Left lung (tissue), 4 donors: ENCODE measurements at regions not wholly inside any gene's neighbourhood (a gene's known extent, or its start where the extent isn't known, plus 50 kb on each side); places are given as distances from the start of the nearest gene placed in this dataset.

Source experiments
- ATAC-seq: fragments of 200-7000 bp; cut with Tn5 transposase; one replicate; pipeline ENCODE4 v1.9.1; 2020; ENCODE audit warnings: moderate library complexity
- DNase-seq, 4 donors: peaks; one replicate each; pipeline ENCODE4 v3.0.0-alpha.2; 2013 to 2020
- H3K27ac ChIP-seq, 2 donors: fragments of 200-600 bp; sonication (generic) in 1 of 2; one replicate each; pipeline versions ENCODE4 v1.5.0 to v1.8.0; 2020 to 2021
- H3K27me3 ChIP-seq, 2 donors: fragments of 200-600 bp; sonication (generic) in 1 of 2; one replicate each; pipeline versions ENCODE4 v1.5.0 to v1.8.0; 2020 to 2021
- H3K36me3 ChIP-seq, 2 donors: fragments of 200-600 bp; sonication (generic) in 1 of 2; one replicate each; pipeline versions ENCODE4 v1.5.0 to v1.8.0; 2020 to 2021
- H3K4me1 ChIP-seq, 2 donors: fragments of 200-600 bp; one replicate each; pipeline ENCODE4 v1.8.0; 2021
- H3K4me3 ChIP-seq, 2 donors: fragments of 200-600 bp; sonication (generic) in 1 of 2; one replicate each; pipeline versions ENCODE4 v1.5.0 to v1.8.0; 2020 to 2021; ENCODE audit warnings: mild to moderate bottlenecking in 1 of 2
- H3K9me3 ChIP-seq, 2 donors: fragments of 200-600 bp; sonication (generic) in 1 of 2; one replicate each; pipeline versions ENCODE4 v1.5.0 to v1.8.0; 2020 to 2021
- intact Hi-C, 2 donors: fragments of 100-400 bp; cut with DNase I; formaldehyde crosslinking; loops; one replicate each; pipeline versions ENCODE4 v1.11.2 to v1.14.2; 2022
- TF ChIP-seq, protein P1 (sequence below), 2 donors: fragments of 200-600 bp; sonication (generic) in 1 of 2; IDR thresholded peaks; one replicate each; pipeline versions ENCODE4 v1.5.0 to v1.8.0; 2021; ENCODE audit warnings: antibody characterized with exemption in 2 of 2
- donor health status: DM: no; HTN: yes; CAD: no.
- donor health status: DM: no; HTN: no; CAD: no.

DNA sequence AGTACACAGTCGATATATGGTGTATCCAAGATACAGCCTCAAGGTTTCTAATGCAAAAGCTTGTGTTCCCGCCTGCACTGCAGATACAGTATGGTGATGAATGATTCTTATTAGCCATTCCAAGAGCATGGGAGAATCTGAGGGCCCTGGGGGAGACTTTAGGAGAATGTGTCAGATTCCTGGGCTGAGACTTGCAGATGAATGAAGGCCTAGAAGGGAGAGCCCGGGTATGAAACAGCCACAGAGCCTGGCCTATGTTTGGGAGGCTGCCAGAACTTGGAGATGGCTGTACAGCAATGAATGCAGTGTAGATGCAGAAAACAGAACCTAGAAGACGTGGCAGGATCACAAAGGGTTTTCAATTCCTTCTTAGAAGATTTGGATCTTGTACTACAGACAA, 510.7 kb downstream of the HAPSTR1 start:
- no peak for ATAC-seq
- no peak for DNase-seq
- Histone ChIP-seq H3K4me1 (no peaks in the 10 kb centered on the region), H3K27me3 (no peaks in the 10 kb centered on the region), H3K9me3 (no peaks in the 10 kb centered on the region), H3K27ac (no peak overlapping the region), H3K4me3 (no peak overlapping the region), H3K36me3 (no peaks in the 10 kb centered on the region)
- TF ChIP-seq, protein P1, sequence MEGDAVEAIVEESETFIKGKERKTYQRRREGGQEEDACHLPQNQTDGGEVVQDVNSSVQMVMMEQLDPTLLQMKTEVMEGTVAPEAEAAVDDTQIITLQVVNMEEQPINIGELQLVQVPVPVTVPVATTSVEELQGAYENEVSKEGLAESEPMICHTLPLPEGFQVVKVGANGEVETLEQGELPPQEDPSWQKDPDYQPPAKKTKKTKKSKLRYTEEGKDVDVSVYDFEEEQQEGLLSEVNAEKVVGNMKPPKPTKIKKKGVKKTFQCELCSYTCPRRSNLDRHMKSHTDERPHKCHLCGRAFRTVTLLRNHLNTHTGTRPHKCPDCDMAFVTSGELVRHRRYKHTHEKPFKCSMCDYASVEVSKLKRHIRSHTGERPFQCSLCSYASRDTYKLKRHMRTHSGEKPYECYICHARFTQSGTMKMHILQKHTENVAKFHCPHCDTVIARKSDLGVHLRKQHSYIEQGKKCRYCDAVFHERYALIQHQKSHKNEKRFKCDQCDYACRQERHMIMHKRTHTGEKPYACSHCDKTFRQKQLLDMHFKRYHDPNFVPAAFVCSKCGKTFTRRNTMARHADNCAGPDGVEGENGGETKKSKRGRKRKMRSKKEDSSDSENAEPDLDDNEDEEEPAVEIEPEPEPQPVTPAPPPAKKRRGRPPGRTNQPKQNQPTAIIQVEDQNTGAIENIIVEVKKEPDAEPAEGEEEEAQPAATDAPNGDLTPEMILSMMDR (IDR thresholded peaks at IDR 0.05): no peak
- intact Hi-C loops: no loop called here

DNA sequence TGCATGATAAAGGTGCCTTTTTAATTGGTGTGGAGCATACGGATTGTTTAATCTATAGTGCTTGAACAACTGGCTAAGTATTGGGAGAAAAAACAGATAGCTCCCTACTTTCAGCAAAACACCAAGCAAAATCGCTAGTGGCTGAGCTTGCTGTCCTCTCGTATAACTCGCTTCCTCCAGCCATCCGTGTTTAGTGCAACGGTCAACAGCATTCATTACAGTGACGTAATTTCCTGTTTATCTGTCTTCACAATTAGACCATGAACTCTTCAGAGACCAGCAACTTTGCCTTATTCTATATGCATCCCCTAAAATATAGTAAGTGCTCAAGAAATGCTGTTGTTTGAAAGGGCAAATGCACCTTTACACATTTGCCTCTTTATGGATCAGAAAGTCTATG, 511.9 kb downstream of the HAPSTR1 start:
- DNase-seq (no peak), ATAC-seq (no peak)
- Histone ChIP-seq H3K27me3 (no peaks in the 10 kb centered on the region), H3K4me3 (no peak overlapping the region), H3K27ac (no peak overlapping the region), H3K36me3 (no peaks in the 10 kb centered on the region), H3K4me1 (no peaks in the 10 kb centered on the region), H3K9me3 (no peaks in the 10 kb centered on the region)
- intact Hi-C loops: no loop called here
- TF ChIP-seq, protein P1 (IDR thresholded peaks at IDR 0.05): no peak

DNA sequence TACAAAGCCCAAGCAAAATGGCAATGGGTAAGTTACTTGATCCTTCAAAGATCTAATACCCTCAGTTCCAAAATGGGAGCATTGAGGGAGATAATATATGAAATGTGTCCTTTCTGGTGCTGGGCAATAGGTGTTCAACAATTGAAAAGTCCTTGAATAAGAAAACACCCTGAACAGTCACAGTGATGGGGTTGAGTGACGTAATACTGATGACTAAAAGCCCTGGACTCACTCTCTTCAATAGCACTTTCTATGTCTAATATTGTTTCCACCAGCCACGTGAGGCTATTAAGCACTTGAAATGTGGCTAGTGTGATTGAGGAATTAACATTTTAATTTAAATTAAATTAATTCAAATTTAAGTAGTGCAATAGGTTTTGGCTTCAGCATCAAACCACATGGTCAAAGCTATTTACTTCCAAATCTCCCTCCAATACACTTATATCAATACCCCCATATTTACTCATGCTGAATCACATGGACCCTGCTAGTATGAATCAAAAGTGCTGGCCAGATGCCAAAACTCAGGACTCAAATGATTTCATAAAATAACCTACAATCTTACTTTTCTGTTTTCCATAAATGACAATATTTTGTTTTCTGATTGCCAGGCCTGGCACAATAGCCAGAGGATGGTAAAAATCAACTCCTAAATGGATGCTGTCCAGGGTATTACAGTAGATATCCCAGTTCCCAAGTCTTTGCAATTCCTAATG, 516.2 kb downstream of the HAPSTR1 start:
- intact Hi-C loops: no loop called here
- H3K4me3 ChIP-seq: no peak overlapping the region

DNA sequence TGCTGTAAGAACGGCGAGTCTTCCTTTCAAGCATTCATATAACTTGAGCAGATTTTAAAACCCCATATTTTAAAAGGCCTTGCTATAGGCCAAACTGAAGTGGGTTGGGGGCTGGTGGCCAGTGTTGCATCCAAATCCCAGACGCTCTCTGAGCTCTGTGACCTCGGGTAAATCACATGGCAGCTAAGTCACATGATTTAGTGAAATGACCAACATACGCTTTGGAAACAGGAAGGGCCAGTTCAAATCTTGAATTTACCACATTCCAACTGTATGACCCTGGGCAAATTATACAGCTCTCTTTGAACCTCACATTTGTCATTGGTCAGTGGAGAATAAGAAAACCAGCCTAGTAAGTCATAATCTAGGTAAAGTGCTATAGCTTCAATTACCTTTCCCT, 519.3 kb downstream of the HAPSTR1 start:
- TF ChIP-seq, protein P1 (IDR thresholded peaks at IDR 0.05): no peak
- Histone ChIP-seq H3K36me3 (no peaks in the 10 kb centered on the region), H3K27ac (no peak overlapping the region), H3K27me3 (no peaks in the 10 kb centered on the region), H3K4me3 (no peak overlapping the region), H3K4me1 (no peaks in the 10 kb centered on the region), H3K9me3 (no peaks in the 10 kb centered on the region)
- ATAC-seq (no peak), DNase-seq (no peak)
- intact Hi-C loops: no loop called here

More for the DNA sequence above, 516.2 kb downstream of the HAPSTR1 start:
- ATAC-seq: no peak
- Histone ChIP-seq H3K27ac (no peak overlapping the region), H3K9me3 (no peaks in the 10 kb centered on the region), H3K27me3 (no peaks in the 10 kb centered on the region), H3K4me1 (no peaks in the 10 kb centered on the region), H3K36me3 (no peaks in the 10 kb centered on the region)
- TF ChIP-seq, protein P1 (IDR thresholded peaks at IDR 0.05): no peak
- DNase-seq: no peak

DNA sequence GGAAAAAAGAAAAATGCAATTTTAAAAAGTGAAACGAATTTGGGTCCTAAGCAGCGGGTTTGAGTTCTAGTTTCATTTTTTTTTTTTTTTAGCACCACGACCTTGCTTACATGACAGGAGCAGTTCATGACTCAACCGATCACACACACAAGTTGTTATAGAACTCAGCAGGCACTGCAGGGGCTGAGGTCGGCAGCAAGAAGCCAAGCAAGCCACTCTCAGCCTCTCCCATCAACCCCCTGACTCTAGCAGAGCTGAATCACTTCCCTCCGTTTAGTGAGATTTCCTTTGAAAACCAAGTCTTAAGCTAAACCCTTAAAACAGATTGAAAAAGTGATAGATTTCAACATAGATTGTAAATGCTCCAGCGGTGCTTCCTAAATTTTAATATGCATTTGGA, 520.8 kb downstream of the HAPSTR1 start:
- no peaks in the 10 kb centered on the region for H3K4me1 ChIP-seq
- H3K9me3 ChIP-seq: no peaks in the 10 kb centered on the region
- no peak overlapping the region for H3K27ac ChIP-seq
- no peaks in the 10 kb centered on the region for H3K36me3 ChIP-seq
- DNase-seq: no peak
- intact Hi-C loops: no loop called here
- TF ChIP-seq, protein P1 (IDR thresholded peaks at IDR 0.05): no peak
- no peaks in the 10 kb centered on the region for H3K27me3 ChIP-seq
- no peak for ATAC-seq
- H3K4me3 ChIP-seq: no peak overlapping the region
